ENCODE measurements at regions not wholly inside any gene's neighbourhood (a gene's known extent, or its start where the extent isn't known, plus 50 kb on each side); places are given as distances from the start of the nearest gene placed in this dataset.
"Not testable (repeated sequence)": the region's sequence is repeated elsewhere in the genome, so short reads cannot be mapped to it uniquely, and the experiment has no call there.

DNA sequence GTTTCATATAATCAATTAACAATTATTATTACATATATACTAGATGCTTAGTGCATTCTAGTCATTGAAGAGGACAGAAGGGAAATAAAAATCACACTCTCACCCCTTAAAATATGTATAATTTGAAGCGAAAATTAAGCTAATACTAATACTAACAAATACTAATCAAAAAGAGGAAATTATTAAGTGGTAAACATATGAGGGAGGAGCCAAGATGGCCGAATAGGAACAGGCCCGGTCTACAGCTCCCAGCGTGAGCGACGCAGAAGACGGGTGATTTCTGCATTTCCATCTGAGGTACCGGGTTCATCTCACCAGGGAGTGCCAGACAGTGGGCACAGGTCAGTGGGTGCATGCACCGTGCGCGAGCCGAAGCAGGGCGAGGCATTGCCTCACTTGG, 344.2 kb downstream of the RAP2B start:
- not testable (repeated sequence) for H3K4me3 ChIP-seq (ENCODE audit: low read length); H3K27me3 ChIP-seq (ENCODE audit: control insufficient read depth, insufficient read depth, low read length); H3K4me1 ChIP-seq (ENCODE audit: control insufficient read depth, insufficient read depth, low read length); H3K27ac ChIP-seq (ENCODE audit: low read length); H3K36me3 ChIP-seq (ENCODE audit: control insufficient read depth, insufficient read depth, low read length); H3K9me3 ChIP-seq (replicated peaks; ENCODE audit: control insufficient read depth, low read depth, low read length); DNase-seq
- no CpG with 5 or more reads among the region's 13 CpGs for WGBS (ENCODE audit: insufficient coverage)

DNA sequence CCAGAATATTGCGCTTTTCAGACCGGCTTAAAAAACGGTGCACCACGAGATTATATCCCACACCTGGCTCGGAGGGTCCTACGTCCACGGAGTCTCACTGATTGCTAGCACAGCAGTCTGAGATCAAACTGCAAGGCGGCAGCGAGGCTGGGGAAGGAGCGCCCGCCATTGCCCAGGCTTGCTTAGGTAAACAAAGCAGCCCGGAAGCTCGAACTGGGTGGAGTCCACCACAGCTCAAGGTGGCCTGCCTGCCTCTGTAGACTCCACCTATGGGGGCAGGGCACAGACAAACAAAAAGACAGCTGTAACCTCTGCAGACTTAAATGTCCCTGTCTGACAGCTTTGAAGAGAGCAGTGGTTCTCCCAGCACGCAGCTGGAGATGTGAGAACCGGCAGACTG, 344.7 kb downstream of the RAP2B start:
- not testable (repeated sequence) for H3K27ac ChIP-seq (ENCODE audit: low read length); H3K27me3 ChIP-seq (ENCODE audit: control insufficient read depth, insufficient read depth, low read length); DNase-seq; H3K4me3 ChIP-seq (ENCODE audit: low read length); H3K4me1 ChIP-seq (ENCODE audit: control insufficient read depth, insufficient read depth, low read length); H3K9me3 ChIP-seq (replicated peaks; ENCODE audit: control insufficient read depth, low read depth, low read length); H3K36me3 ChIP-seq (ENCODE audit: control insufficient read depth, insufficient read depth, low read length)
- 95% methylated on average over 4 of the region's 15 CpGs for WGBS (ENCODE audit: insufficient coverage)

DNA sequence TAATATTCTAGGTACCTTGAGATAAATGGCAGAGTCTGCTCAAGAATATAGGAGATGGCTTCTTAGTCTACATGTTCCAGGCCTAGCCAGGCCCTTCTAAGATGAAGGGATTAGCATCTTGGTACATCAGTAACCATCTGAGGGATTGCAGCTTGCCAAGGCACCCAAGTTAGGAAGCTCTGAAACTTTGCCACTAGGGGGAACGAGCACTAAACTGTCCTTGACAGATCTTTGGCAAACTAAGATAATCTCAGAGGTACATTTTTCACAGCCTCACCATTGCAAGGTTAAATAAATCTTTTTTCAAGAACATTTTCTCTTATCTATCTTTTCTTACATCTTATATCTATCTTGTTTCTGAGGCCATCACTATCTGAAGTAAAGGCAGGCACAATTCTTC, 351.2 kb downstream of the RAP2B start:
- no peaks in the 10 kb centered on the region for H3K4me1 ChIP-seq (ENCODE audit: control insufficient read depth, insufficient read depth, low read length)
- no peak overlapping the region for H3K27ac ChIP-seq (ENCODE audit: low read length)
- no peak for DNase-seq
- H3K4me3 ChIP-seq (ENCODE audit: low read length) = no peak overlapping the region
- H3K27me3 ChIP-seq (ENCODE audit: control insufficient read depth, insufficient read depth, low read length) = no peaks in the 10 kb centered on the region
- no peaks in the 10 kb centered on the region for H3K36me3 ChIP-seq (ENCODE audit: control insufficient read depth, insufficient read depth, low read length)
- WGBS (ENCODE audit: insufficient coverage) = 50% methylated on average over 1 of the region's 1 CpG
- no peaks in the 10 kb centered on the region for H3K9me3 ChIP-seq (replicated peaks; ENCODE audit: control insufficient read depth, low read depth, low read length)

DNA sequence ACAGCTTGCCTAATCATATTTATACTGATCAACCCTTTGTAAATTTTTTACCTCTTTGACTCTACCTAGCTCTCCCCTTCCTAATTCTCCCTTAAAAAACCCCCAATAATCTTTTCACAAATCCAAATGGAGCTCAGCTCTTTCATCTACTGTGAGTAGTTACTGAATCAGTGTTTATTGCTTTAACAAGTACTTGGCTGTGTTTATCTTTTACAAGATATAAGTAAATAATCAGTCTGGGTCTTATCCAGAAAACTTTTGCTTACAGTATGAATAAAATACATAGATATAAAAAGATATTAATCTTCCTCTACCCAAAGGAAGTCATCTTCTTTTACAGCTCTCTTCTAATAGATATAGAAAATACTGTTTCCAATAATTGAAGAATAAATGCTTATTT, 366.4 kb downstream of the RAP2B start:
- peaks cover 8% of the 10 kb centered on the region for H3K9me3 ChIP-seq (replicated peaks; ENCODE audit: control insufficient read depth, low read depth, low read length)

DNA sequence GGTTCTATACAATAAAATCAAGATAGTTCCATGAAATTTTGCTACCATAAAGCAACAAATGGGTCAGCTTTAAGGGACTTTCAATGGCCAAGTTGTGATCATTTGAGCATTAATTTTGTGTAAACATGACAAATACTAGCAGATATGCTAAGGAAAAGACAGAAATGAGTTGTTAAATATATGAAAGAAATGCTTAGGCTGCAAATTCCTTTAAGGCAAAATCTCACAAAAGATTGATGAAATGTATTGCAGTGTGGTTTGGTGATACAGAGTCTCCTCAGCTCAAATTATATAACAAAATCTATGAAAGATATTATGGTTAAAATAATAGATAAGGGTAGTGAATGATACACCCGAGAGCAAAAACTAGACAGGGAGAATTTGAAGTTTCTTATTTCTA, 377.2 kb downstream of the RAP2B start:
- Histone ChIP-seq H3K27ac (ENCODE audit: low read length) (no peak overlapping the region), H3K9me3 (replicated peaks; ENCODE audit: control insufficient read depth, low read depth, low read length) (peaks cover 2% of the 10 kb centered on the region), H3K4me1 (ENCODE audit: control insufficient read depth, insufficient read depth, low read length) (no peaks in the 10 kb centered on the region), H3K36me3 (ENCODE audit: control insufficient read depth, insufficient read depth, low read length) (no peaks in the 10 kb centered on the region), H3K27me3 (ENCODE audit: control insufficient read depth, insufficient read depth, low read length) (no peaks in the 10 kb centered on the region), H3K4me3 (ENCODE audit: low read length) (no peak overlapping the region)
- DNase-seq = no peak
- no CpG with 5 or more reads among the region's 1 CpG for WGBS (ENCODE audit: insufficient coverage)

More for the DNA sequence above, 366.4 kb downstream of the RAP2B start:
- no peaks in the 10 kb centered on the region for H3K4me1 ChIP-seq (ENCODE audit: control insufficient read depth, insufficient read depth, low read length)
- no peaks in the 10 kb centered on the region for H3K27me3 ChIP-seq (ENCODE audit: control insufficient read depth, insufficient read depth, low read length)
- H3K36me3 ChIP-seq (ENCODE audit: control insufficient read depth, insufficient read depth, low read length) = no peaks in the 10 kb centered on the region
- DNase-seq = no peak
- H3K4me3 ChIP-seq (ENCODE audit: low read length) = no peak overlapping the region
- no peak overlapping the region for H3K27ac ChIP-seq (ENCODE audit: low read length)

DNA sequence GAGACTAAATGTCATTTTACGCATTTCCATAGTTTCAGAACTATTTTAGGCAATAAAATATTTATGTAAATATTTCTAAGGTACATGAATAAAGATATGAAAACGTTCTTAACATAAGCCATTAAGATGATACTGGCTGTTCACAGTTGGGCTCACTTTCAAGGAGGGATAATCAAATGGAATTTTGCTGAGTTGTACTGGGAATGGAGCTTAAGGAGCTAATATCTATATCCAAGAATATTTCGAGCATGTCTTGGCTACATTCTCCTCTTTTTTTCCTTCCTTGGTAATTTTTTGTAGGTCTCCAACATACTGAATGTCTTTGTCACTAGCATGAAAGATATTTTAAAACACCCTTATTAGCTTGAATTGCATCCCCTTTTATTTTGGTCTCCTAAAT, 383.4 kb downstream of the RAP2B start:
- Histone ChIP-seq H3K27me3 (ENCODE audit: control insufficient read depth, insufficient read depth, low read length) (no peaks in the 10 kb centered on the region), H3K36me3 (ENCODE audit: control insufficient read depth, insufficient read depth, low read length) (no peaks in the 10 kb centered on the region), H3K27ac (ENCODE audit: low read length) (no peak overlapping the region), H3K4me3 (ENCODE audit: low read length) (no peak overlapping the region), H3K9me3 (replicated peaks; ENCODE audit: control insufficient read depth, low read depth, low read length) (no peaks in the 10 kb centered on the region), H3K4me1 (ENCODE audit: control insufficient read depth, insufficient read depth, low read length) (no peaks in the 10 kb centered on the region)
- WGBS (ENCODE audit: insufficient coverage) = no CpG with 5 or more reads among the region's 3 CpGs
- no peak for DNase-seq

DNA sequence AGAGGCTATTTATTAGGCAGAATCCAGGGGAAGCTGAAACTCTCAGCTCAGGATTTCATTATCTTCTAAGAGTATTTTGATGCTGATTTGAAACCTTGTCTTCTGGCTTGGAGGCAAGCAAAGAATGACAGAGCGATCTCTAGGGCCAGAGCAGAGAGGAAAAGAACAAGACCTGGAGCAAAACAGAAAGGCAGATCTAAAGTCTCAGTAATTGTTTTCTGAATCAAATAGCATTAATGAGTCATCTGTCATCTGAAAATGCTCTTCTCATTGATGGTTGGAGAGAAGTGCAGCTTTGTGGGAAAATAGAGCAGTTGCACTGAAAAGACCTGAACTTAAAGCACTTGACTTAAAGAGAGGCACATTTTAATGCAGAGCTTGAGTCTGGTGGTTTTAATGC, 385.9 kb downstream of the RAP2B start:
- Histone ChIP-seq H3K27ac (ENCODE audit: low read length) (no peak overlapping the region), H3K36me3 (ENCODE audit: control insufficient read depth, insufficient read depth, low read length) (no peaks in the 10 kb centered on the region), H3K4me1 (ENCODE audit: control insufficient read depth, insufficient read depth, low read length) (no peaks in the 10 kb centered on the region), H3K9me3 (replicated peaks; ENCODE audit: control insufficient read depth, low read depth, low read length) (no peaks in the 10 kb centered on the region), H3K27me3 (ENCODE audit: control insufficient read depth, insufficient read depth, low read length) (no peaks in the 10 kb centered on the region), H3K4me3 (ENCODE audit: low read length) (no peak overlapping the region)
- WGBS (ENCODE audit: insufficient coverage) = 89% methylated on average over 1 of the region's 1 CpG
- no peak for DNase-seq

DNA sequence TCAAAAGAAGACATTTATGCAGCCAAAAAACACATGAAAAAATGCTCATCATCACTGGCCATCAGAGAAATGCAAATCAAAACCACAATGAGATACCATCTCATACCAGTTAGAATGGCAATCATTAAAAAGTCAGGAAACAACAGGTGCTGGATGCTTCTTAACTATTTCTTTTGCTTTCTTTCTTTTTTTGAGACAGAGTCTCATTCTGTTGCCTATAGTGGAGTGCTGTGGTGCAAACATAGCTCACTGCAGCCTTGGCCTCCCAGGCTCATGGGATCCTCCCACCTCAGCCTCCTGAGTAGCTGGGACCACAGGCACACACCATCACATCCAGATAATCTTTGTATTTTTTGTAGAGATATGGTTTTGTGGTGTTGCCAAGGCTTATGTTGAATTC, 387.7 kb downstream of the RAP2B start:
- H3K4me3 ChIP-seq (ENCODE audit: low read length); H3K4me1 ChIP-seq (ENCODE audit: control insufficient read depth, insufficient read depth, low read length); H3K36me3 ChIP-seq (ENCODE audit: control insufficient read depth, insufficient read depth, low read length); DNase-seq; H3K9me3 ChIP-seq (replicated peaks; ENCODE audit: control insufficient read depth, low read depth, low read length); H3K27ac ChIP-seq (ENCODE audit: low read length); H3K27me3 ChIP-seq (ENCODE audit: control insufficient read depth, insufficient read depth, low read length): not testable (repeated sequence)

DNA sequence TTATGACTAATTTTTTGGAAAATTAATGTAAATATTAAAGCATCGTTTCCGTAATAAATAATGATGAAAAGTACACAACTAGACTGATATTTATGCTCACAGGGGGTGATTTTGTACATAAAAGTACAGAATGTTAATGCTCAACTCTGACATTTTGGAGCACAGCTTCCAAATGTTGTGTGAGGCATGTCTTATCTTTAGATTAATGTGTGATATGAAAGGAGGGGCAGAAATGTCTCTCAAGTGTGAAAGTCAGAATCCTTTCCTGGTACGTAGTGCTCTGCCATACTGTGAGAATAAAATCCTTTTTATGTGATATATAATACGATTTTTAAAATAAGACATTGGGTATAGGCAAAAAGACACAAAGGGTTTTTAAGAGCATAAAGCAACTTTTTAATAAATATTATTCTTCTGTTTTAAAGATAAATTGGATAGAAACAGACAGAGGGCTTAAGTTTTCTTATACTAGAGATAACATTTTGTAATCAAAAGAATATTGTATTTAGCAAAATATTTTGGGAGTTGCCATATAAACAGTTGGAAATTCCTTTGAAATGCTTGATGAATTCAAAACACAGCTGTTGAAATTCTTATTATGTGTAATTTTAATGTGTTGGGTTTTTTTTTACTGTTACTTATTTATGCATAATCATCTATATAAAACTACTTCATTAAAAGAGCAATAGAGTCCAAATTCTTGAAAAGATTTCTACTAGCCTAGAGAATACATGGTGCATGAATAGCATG, 389.7 kb downstream of the RAP2B start:
- WGBS (ENCODE audit: insufficient coverage) = no CpG with 5 or more reads among the region's 4 CpGs

DNA sequence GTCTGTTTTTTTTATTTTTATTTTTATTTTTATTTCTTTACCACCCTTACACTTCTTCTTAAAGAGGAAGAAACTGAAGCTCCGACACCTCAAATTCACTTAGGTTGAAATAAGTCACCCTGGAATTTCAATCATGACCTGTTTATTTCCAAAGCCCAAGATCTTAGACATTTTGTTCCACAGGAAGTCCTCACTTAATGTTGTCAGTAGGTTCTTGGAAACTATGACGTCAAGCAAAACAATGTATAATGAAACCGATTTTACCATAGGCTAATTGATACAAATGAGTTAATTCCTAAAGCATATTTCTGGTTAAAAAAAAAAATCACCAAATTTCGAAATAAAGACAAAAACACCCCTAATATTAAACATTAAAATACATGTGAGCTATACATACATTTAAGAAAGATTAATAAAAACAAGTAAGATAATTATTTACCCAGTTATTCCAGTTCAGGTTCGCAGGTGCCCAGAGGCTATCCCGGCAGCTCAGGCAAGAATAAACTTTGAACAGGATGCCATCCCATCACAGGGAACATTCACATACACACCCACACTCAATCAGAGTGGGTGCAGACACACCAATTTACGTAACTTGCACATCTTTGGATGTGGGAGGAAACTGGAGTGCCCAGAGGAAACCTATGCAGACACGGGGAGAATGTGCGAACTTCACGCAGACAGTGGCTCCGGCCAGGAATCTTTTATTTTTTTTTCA, 391.0 kb downstream of the RAP2B start:
- Histone ChIP-seq H3K27me3 (ENCODE audit: control insufficient read depth, insufficient read depth, low read length) (no peaks in the 10 kb centered on the region), H3K4me1 (ENCODE audit: control insufficient read depth, insufficient read depth, low read length) (no peaks in the 10 kb centered on the region), H3K27ac (ENCODE audit: low read length) (no peak overlapping the region), H3K9me3 (replicated peaks; ENCODE audit: control insufficient read depth, low read depth, low read length) (no peaks in the 10 kb centered on the region), H3K4me3 (ENCODE audit: low read length) (no peak overlapping the region), H3K36me3 (ENCODE audit: control insufficient read depth, insufficient read depth, low read length) (no peaks in the 10 kb centered on the region)
- WGBS (ENCODE audit: insufficient coverage) = no CpG with 5 or more reads among the region's 11 CpGs
- no peak for DNase-seq

More for the DNA sequence above, 389.7 kb downstream of the RAP2B start:
- Histone ChIP-seq H3K4me1 (ENCODE audit: control insufficient read depth, insufficient read depth, low read length) (no peaks in the 10 kb centered on the region), H3K36me3 (ENCODE audit: control insufficient read depth, insufficient read depth, low read length) (no peaks in the 10 kb centered on the region), H3K9me3 (replicated peaks; ENCODE audit: control insufficient read depth, low read depth, low read length) (no peaks in the 10 kb centered on the region), H3K27ac (ENCODE audit: low read length) (no peak overlapping the region), H3K4me3 (ENCODE audit: low read length) (no peak overlapping the region), H3K27me3 (ENCODE audit: control insufficient read depth, insufficient read depth, low read length) (no peaks in the 10 kb centered on the region)
- DNase-seq = no peak

DNA sequence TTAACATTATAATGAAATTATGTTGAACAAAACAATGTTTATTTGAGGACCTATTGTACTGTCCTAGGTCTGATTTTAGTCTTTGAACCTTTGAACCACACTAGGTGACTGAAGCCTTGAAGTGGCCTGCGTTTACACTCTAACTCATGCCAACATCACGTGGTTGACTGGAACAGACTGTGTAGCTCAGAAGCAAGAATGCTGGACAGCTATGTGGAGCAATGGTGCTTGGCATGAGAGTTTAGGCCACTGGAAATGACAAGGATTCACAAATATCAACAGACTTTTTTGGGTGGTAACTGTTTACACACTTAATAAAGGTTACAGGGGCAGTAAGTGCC, 391.5 kb downstream of the RAP2B start:
- Histone ChIP-seq H3K9me3 (replicated peaks; ENCODE audit: control insufficient read depth, low read depth, low read length) (no peaks in the 10 kb centered on the region), H3K27ac (ENCODE audit: low read length) (no peak overlapping the region), H3K27me3 (ENCODE audit: control insufficient read depth, insufficient read depth, low read length) (no peaks in the 10 kb centered on the region), H3K36me3 (ENCODE audit: control insufficient read depth, insufficient read depth, low read length) (no peaks in the 10 kb centered on the region), H3K4me1 (ENCODE audit: control insufficient read depth, insufficient read depth, low read length) (no peaks in the 10 kb centered on the region), H3K4me3 (ENCODE audit: low read length) (no peak overlapping the region)
- no peak for DNase-seq
- WGBS (ENCODE audit: insufficient coverage) = no CpG with 5 or more reads among the region's 2 CpGs
